AG09319 (cell line): ENCODE measurements at regions not wholly inside any gene's neighbourhood (a gene's known extent, or its start where the extent isn't known, plus 50 kb on each side); places are given as distances from the start of the nearest gene placed in this dataset.

ENCODE experiments used
- DNase-seq: peaks from one replicate; pipeline ENCODE4 v3.0.0-alpha.2; 2010; ENCODE audit warnings: low read depth; ENCODE audit errors: extremely low read depth
- CTCF ChIP-seq: IDR thresholded peaks from 2 replicates; pipeline ENCODE4 v1.5.1; 2011; ENCODE audit warnings: low read depth, mild to moderate bottlenecking, inconsistent platforms, low read length, moderate library complexity

DNA sequence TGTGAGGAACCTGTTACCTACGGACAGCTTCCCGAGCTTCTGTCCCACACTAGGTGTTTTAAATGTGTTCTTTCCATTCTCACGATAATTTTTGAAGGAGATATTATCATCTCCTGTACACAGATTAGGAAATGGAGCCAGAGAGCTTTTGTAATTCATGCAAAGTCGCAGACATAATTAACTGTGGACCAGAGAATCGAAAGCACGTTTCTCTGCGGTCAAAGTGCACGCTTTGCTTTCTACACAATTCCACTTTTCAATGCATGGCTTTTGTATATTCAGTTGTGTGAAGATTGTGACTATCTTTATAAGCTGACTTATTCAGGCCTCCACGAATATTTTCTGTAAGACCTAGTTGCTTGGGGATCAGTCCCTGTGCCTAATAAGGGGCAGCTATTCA lies 81.7 kb upstream of the SLC10A2 start:
- DNase-seq, result no peak
- TF ChIP-seq CTCF, result no peak

GRCh38 chr13:103145442-103145841 lies 79.2 kb upstream of the SLC10A2 start:
- no peak for DNase-seq
- TF ChIP-seq CTCF, result no peak

DNA sequence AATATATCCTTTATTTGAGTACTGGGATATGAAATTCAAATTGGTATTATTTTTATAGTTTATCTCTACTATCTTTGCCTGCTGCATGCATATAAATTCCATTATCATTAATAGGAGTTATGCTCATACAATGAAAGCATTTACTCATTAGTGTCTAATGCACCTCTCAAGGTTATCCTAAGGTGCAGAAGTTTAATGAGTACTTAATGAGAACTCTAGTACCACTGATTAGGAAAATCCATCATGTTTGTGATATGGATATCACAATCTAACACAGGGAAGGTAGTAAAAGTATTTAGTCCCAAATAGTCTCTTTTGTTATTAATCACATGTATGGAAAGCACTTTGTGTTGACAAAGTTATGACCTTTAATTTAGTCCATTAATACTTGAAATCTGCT lies 77.2 kb upstream of the SLC10A2 start:
- no peak for DNase-seq
- no peak for TF ChIP-seq CTCF

DNA sequence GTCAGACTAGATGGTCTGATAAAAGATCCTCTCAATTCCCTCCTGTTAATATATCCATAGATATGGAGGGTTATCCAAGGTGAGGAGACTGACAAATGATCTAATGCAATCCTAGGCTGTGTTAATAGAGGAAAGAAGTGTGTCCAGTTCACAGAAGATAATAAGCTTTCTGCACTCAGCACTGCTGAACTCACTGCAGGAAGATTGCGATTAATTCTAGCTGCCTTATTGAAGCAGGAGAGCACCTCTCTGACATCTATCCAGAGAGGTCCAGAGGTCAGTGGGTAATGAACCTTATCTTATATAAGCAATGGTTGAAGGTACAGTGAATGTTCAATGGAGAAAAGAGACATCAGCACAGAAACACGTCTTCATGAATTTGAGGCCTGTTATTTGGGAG lies 75.9 kb upstream of the SLC10A2 start:
- no peak for DNase-seq
- no peak for TF ChIP-seq CTCF

- TF ChIP-seq CTCF, result no peak
- DNase-seq, result no peak
Measured at GRCh38 chr13:103140001-103140671, 73.9 kb upstream of the SLC10A2 start.

- no peak for TF ChIP-seq CTCF
- no peak for DNase-seq
Measured at GRCh38 chr13:103134271-103134670, 68.1 kb upstream of the SLC10A2 start.

DNA sequence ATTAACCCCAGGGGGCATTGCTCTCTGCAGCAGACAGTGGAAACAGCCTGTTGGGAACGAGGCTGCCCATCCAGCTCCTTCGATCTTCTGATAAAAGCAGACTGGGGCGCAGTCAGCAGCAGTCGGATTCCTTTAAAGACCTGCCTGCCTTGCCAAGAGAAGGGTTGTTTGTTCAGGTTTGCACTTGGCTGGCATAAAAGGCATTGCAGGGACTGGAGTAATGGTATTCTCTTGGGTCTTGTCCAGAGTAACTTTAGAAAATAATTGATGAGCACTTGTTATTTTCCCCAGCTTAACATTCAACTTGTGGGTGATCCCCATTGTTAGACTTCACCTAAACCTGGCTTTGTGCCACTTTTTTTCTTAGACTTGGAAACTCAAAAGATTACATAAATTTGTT lies 67.3 kb upstream of the SLC10A2 start:
- no peak for DNase-seq
- no peak for TF ChIP-seq CTCF
